GM12878 (cell line): ENCODE measurements at regions not wholly inside any gene's neighbourhood (a gene's known extent, or its start where the extent isn't known, plus 50 kb on each side); places are given as distances from the start of the nearest gene placed in this dataset.

Source experiments
- ATAC-seq: fragments of 200-7000 bp; cut with Tn5 transposase; 3 replicates; pipeline ENCODE4 v1.9.1; 2020; ENCODE audit warnings: mild to moderate bottlenecking, moderate library complexity
- BruUV-seq: library from RNA; stranded (reverse); fragments of 400-500 nt; replicated peaks from 2 replicates; lab custom pipeline; 2021; lab: Mats Ljungman, UMichigan
- CTCF ChIA-PET: fragments of 300-600 bp; sonication (Branson Sonifier 250); formaldehyde crosslinking; extraction: SDS; loops from one replicate; lab custom pipeline; 2021; ENCODE audit warnings: inconsistent platforms; lab: Yijun Ruan, JAX
- POLR2A ChIA-PET: fragments of 350-600 bp; formaldehyde crosslinking; extraction: SDS; loops from one replicate; lab custom pipeline; 2021; ENCODE audit warnings: inconsistent platforms; lab: Charles Lee
- RAD21 ChIA-PET: fragments of 300-600 bp; sonication (Branson Sonifier 250); formaldehyde crosslinking; loops from one replicate; lab custom pipeline; 2023; ENCODE audit warnings: antibody characterized with exemption; ENCODE audit not compliant: unreplicated experiment; lab: Charles Lee
- SMC1A ChIA-PET: fragments of 300-600 bp; sonication (Branson Sonifier 250); formaldehyde crosslinking; loops from one replicate; lab custom pipeline; 2023; ENCODE audit not compliant: unreplicated experiment, uncharacterized antibody; lab: Charles Lee
- DNase-seq: peaks from one replicate; pipeline ENCODE4 v3.0.0-alpha.2; 2011; ENCODE audit warnings: low read depth, low spot score
- FAIRE-seq: peaks from 3 replicates; lab custom pipeline; 2011; peaks lifted over from hg19 to GRCh38; lab: Jason Lieb, UNC
- H2AFZ ChIP-seq: 2 replicates; pipeline ENCODE4 v1.6.0; 2011; ENCODE audit warnings: low read depth, low read length, control low read depth; ENCODE audit not compliant: control insufficient read depth
- H3K27ac ChIP-seq: 2 replicates; pipeline ENCODE4 v1.5.1; 2011; ENCODE audit warnings: control low read depth; ENCODE audit not compliant: control insufficient read depth, insufficient read depth
- H3K27me3 ChIP-seq, 2 experiments: replicated peaks in 1 of 2; 2 replicates each; pipeline versions ENCODE4 v1.6.0 to v1.6.1; 2011; ENCODE audit warnings: low read length in 1 of 2; ENCODE audit not compliant: control insufficient read depth in 2 of 2, insufficient read depth in 2 of 2
- H3K36me3 ChIP-seq, 2 experiments: 2 replicates each; pipeline ENCODE4 v1.5.1; 2011; ENCODE audit warnings: low read length in 1 of 2; ENCODE audit not compliant: control insufficient read depth in 2 of 2, insufficient read depth in 2 of 2
- H3K4me1 ChIP-seq: 2 replicates; pipeline ENCODE4 v1.6.1; 2011; ENCODE audit warnings: mild to moderate bottlenecking, low read length, moderate library complexity, mixed read lengths; ENCODE audit not compliant: control insufficient read depth, insufficient read depth
- H3K4me2 ChIP-seq: 2 replicates; pipeline ENCODE4 v1.6.0; 2011; ENCODE audit warnings: control low read depth; ENCODE audit not compliant: control insufficient read depth, insufficient read depth
- H3K4me3 ChIP-seq: fragments of 200-600 bp; sonication (generic); 2 replicates; pipeline ENCODE4 v1.5.1; 2016
- H3K79me2 ChIP-seq: 2 replicates; pipeline ENCODE4 v1.6.0; 2011; ENCODE audit warnings: low read length; ENCODE audit not compliant: control insufficient read depth, insufficient read depth
- H3K9ac ChIP-seq: 2 replicates; pipeline ENCODE4 v1.8.0; 2011; ENCODE audit warnings: low read length, control low read depth, mixed read lengths; ENCODE audit not compliant: control insufficient read depth, insufficient read depth
- H3K9me3 ChIP-seq: replicated peaks from 3 replicates; pipeline ENCODE4 v1.5.1; 2011; ENCODE audit warnings: mild to moderate bottlenecking, low read length; ENCODE audit not compliant: control insufficient read depth, insufficient read depth
- H4K20me1 ChIP-seq: 2 replicates; pipeline ENCODE4 v1.6.0; 2011; ENCODE audit not compliant: control insufficient read depth, insufficient read depth
- BRCA1 ChIP-seq: IDR thresholded peaks from 2 replicates; pipeline ENCODE4 v1.6.1; 2011; ENCODE audit warnings: low read depth, low read length, improper control_type of control experiment
- MEF2B ChIP-seq: fragments of 450-650 bp; IDR thresholded peaks from 2 replicates; pipeline ENCODE4 v1.6.1; 2018; ENCODE audit warnings: mild to moderate bottlenecking, moderate library complexity; ENCODE audit not compliant: partially characterized antibody, poor library complexity, severe bottlenecking
- SIN3A ChIP-seq: IDR thresholded peaks from 2 replicates; pipeline ENCODE4 v1.6.1; 2012; ENCODE audit warnings: low read depth, low read length, improper control_type of control experiment
- TCF12 ChIP-seq: IDR thresholded peaks from 2 replicates; pipeline ENCODE4 v1.6.1; 2011; ENCODE audit warnings: low read depth, mild to moderate bottlenecking, low read length
- YBX1 ChIP-seq: fragments of 450-650 bp; IDR thresholded peaks from 2 replicates; pipeline ENCODE4 v1.6.1; 2016; ENCODE audit warnings: antibody characterized with exemption
- ZNF687 ChIP-seq: fragments of 450-650 bp; IDR thresholded peaks from 2 replicates; pipeline ENCODE4 v1.6.1; 2017; ENCODE audit warnings: mild to moderate bottlenecking, moderate library complexity
- ZSCAN29 ChIP-seq: fragments of 450-650 bp; IDR thresholded peaks from 2 replicates; pipeline ENCODE4 v1.6.1; 2017; ENCODE audit warnings: mild to moderate bottlenecking, moderate library complexity
- WGBS: methylation state at CpG from one replicate; pipeline ENCODE4 v1.1.6; 2016; ENCODE audit warnings: low lambda C conversion rate; ENCODE audit not compliant: insufficient replicate concordance, insufficient coverage; ENCODE audit errors: missing lambda C conversion rate; 5-methylcytosine and 5-hydroxymethylcytosine counted together
- in situ Hi-C: fragments of 300-500 bp; cut with MboI; formaldehyde crosslinking; loops from 9 replicates; pipeline ENCODE4 v1.14.3; 2018; ENCODE audit warnings: mixed read lengths
- intact Hi-C: fragments of 100-400 bp; cut with micrococcal nuclease; formaldehyde crosslinking; loops from one replicate; pipeline ENCODE4 v1.14.2; 2022; ENCODE audit not compliant: unreplicated experiment

DNA sequence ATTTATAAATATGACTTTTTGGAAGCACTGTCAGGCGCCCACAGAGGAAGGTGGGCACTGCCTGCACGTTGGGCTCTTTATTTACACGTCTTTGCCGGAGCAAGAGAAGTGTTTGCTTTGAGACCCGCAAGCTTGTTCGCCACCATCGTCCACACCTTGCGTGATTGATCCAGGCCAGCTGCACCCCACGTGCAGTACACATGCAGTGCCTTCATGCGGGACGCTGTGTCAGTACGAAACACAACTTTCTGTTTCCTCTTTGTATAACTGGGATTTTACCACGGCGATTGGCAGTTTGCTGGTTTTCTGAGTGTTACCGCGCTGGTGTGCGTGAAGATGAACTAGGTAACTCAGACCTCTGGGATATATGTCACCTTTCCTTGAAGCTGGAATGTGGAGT, 571.0 kb upstream of the SALL3 start (continued):
- TF ChIP-seq ZNF687: no peak
- TF ChIP-seq MEF2B: no peak
- no peak for TF ChIP-seq SIN3A
- no peak for TF ChIP-seq YBX1
- no peak for TF ChIP-seq ZSCAN29
- no peak for TF ChIP-seq BRCA1

DNA sequence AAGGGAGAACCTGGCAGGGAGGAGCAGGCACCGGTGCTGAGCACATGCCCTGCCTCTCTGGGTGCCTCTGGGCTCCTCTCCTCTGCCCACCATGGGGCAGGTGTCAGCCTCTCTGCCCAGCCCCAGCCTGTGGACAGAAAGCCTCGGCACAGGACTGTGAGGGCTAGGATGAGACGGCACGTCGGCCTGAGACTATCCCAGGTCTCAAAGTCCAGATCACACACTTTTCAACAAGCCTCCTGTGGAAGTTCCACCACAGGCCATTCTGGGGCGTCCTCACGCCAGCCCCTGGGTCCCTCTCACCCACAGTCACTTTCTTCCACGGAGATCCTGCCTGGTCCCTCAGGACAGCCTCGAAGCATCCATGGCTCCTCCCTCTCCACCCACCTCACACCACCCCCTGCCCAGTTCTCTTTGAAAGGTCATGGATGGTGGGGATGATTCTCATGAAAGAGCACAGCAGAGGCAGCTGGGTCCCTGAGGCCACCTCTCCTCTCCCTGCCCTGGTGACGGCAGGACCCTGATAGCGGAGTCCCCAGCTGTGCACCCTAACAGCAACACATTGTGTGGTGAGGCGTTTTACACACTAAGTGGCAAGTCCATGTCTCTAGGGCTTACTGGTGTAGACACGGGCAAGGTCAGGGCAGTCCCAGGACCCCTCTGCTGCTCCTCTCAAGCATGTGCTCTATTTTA, 569.4 kb upstream of the SALL3 start:
- H3K4me3 ChIP-seq: no peak overlapping the region
- H3K4me2 ChIP-seq: no peak overlapping the region
- FAIRE-seq (no peak), DNase-seq (no peak), ATAC-seq (no peak)
- ChIA-PET RAD21 (no interaction called here), POLR2A (no interaction called here), CTCF (no interaction called here), SMC1A (no interaction called here)
- no peak overlapping the region for H3K9ac ChIP-seq
- no peaks in the 10 kb centered on the region for H3K36me3 ChIP-seq
- H3K79me2 ChIP-seq: no peaks in the 10 kb centered on the region
- H3K4me1 ChIP-seq: no peaks in the 10 kb centered on the region
- WGBS: 22% methylated on average over 13 of the region's 13 CpGs
- H4K20me1 ChIP-seq: no peaks in the 10 kb centered on the region
- BruUV-seq: no TSS peak
- H2AFZ ChIP-seq: no peak overlapping the region
- in situ Hi-C loops (no loop called here), intact Hi-C loops (no loop called here)
- no peaks in the 10 kb centered on the region for H3K9me3 ChIP-seq
- no peak overlapping the region for H3K27ac ChIP-seq
- H3K27me3 ChIP-seq: no peaks in the 10 kb centered on the region
- TF ChIP-seq TCF12: no peak
